Vagina (tissue), 2 donors: ENCODE measurements at regions not wholly inside any gene's neighbourhood (a gene's known extent, or its start where the extent isn't known, plus 50 kb on each side); places are given as distances from the start of the nearest gene placed in this dataset.

Source experiments
- CTCF ChIP-seq, 3 experiments: fragments of 450-650 bp in 2 of 3; fragments of 200-600 bp in 1 of 3; sonication (generic) in 1 of 3; IDR thresholded peaks; one replicate each; pipeline ENCODE4 v1.5.1; 2017 to 2019; ENCODE audit warnings: antibody characterized with exemption in 3 of 3, mild to moderate bottlenecking in 2 of 3, moderate library complexity in 2 of 3
- POLR2A ChIP-seq, 2 donors: fragments of 450-650 bp; IDR thresholded peaks; one replicate each; pipeline ENCODE4 v1.6.1; 2017; ENCODE audit warnings: antibody characterized with exemption in 2 of 2, mild to moderate bottlenecking in 2 of 2, moderate library complexity in 2 of 2
- POLR2AphosphoS5 ChIP-seq, 2 donors: sonication (generic); formaldehyde crosslinking; IDR thresholded peaks; one replicate each; pipeline ENCODE4 v1.9.0; 2017; ENCODE audit warnings: antibody characterized with exemption in 2 of 2, mild to moderate bottlenecking in 2 of 2, low read depth in 1 of 2; ENCODE audit not compliant: insufficient read depth in 1 of 2

- TF ChIP-seq POLR2AphosphoS5 (IDR thresholded peaks at IDR 0.05; ENCODE audit: insufficient read depth in 1 of 2, low read depth in 1 of 2) (no peak), CTCF (IDR thresholded peaks at IDR 0.05) (no peak), POLR2A (IDR thresholded peaks at IDR 0.05) (no peak)
Observed at GRCh38 chr17:73938706-73939105, 264.8 kb upstream of the RPL38 start.
